GF-D8 (cell line): ENCODE measurements at regions not wholly inside any gene's neighbourhood (a gene's known extent, or its start where the extent isn't known, plus 50 kb on each side); places are given as distances from the start of the nearest gene placed in this dataset.

Experiments used
- DNase-seq: peaks from one replicate; lab custom pipeline; 2025; lab: John Stamatoyannopoulos, UW

- no peak for DNase-seq
Measured at GRCh38 chr18:10314066-10314465, 140.4 kb upstream of the APCDD1 start.

- no peak for DNase-seq
Measured at GRCh38 chr18:10315522-10315921, 138.9 kb upstream of the APCDD1 start.

- DNase-seq = no peak
Measured at GRCh38 chr18:10316778-10317177, 137.7 kb upstream of the APCDD1 start.

GRCh38 chr18:10317864-10318690, 136.4 kb upstream of the APCDD1 start:
- no peak for DNase-seq

- no peak for DNase-seq
Measured at GRCh38 chr18:10318691-10318970, 135.8 kb upstream of the APCDD1 start.

- DNase-seq = no peak
Measured at GRCh38 chr18:10319026-10319425, 135.4 kb upstream of the APCDD1 start.

- DNase-seq = no peak
Measured at GRCh38 chr18:10319914-10320600, 134.4 kb upstream of the APCDD1 start.

GRCh38 chr18:10320791-10321190, 133.6 kb upstream of the APCDD1 start:
- DNase-seq = no peak

GRCh38 chr18:10321576-10321975, 132.9 kb upstream of the APCDD1 start:
- no peak for DNase-seq

GRCh38 chr18:10322004-10322403, 132.4 kb upstream of the APCDD1 start:
- no peak for DNase-seq

GRCh38 chr18:10322435-10322834, 132.0 kb upstream of the APCDD1 start:
- DNase-seq = no peak

- no peak for DNase-seq
Measured at GRCh38 chr18:10329101-10329500, 125.3 kb upstream of the APCDD1 start.

- DNase-seq = no peak
Measured at GRCh38 chr18:10330428-10330827, 124.0 kb upstream of the APCDD1 start.

GRCh38 chr18:10332452-10332851, 122.0 kb upstream of the APCDD1 start:
- DNase-seq = no peak

GRCh38 chr18:10336749-10337350, 117.6 kb upstream of the APCDD1 start:
- no peak for DNase-seq

GRCh38 chr18:10340821-10341220, 113.6 kb upstream of the APCDD1 start:
- no peak for DNase-seq

GRCh38 chr18:10343778-10344177, 110.7 kb upstream of the APCDD1 start:
- no peak for DNase-seq

GRCh38 chr18:10346749-10347415, 107.6 kb upstream of the APCDD1 start:
- DNase-seq = no peak

GRCh38 chr18:10349561-10349960, 104.9 kb upstream of the APCDD1 start:
- no peak for DNase-seq

- no peak for DNase-seq
Measured at GRCh38 chr18:10350661-10351060, 103.8 kb upstream of the APCDD1 start.

- DNase-seq = no peak
Measured at GRCh38 chr18:10351219-10351818, 103.1 kb upstream of the APCDD1 start.

GRCh38 chr18:10351858-10352257, 102.6 kb upstream of the APCDD1 start:
- no peak for DNase-seq
